ENCODE measurements at regions not wholly inside any gene's neighbourhood (a gene's known extent, or its start where the extent isn't known, plus 50 kb on each side); places are given as distances from the start of the nearest gene placed in this dataset.
"Not testable (repeated sequence)": the region's sequence is repeated elsewhere in the genome, so short reads cannot be mapped to it uniquely, and the experiment has no call there.

- Mint-ChIP-seq H3K27me3 (ENCODE audit: insufficient read depth) (peaks cover 2% of the 10 kb centered on the region), H3K27ac (no peak overlapping the region), H3K9me3 (no peaks in the 10 kb centered on the region), H3K36me3 (ENCODE audit: low read depth) (no peaks in the 10 kb centered on the region), H3K4me3 (no peak overlapping the region), H3K4me1 (ENCODE audit: low read depth) (peaks cover 43% of the 10 kb centered on the region)
- DNase-seq, result no peak
- TF ChIP-seq CTCF (IDR thresholded peaks at IDR 0.05), result no peak
Observed at GRCh38 chr10:5288359-5288758, 76.4 kb upstream of the UCN3 start.

GRCh38 chr10:5289228-5289627 is 75.5 kb upstream of the UCN3 start:
- not testable (repeated sequence) for H3K4me3 Mint-ChIP-seq; H3K27me3 Mint-ChIP-seq (ENCODE audit: insufficient read depth)
- peaks cover 43% of the 10 kb centered on the region for H3K4me1 Mint-ChIP-seq (ENCODE audit: low read depth)

GRCh38 chr10:5291501-5292195 is 73.1 kb upstream of the UCN3 start:
- H3K9me3 Mint-ChIP-seq, result no peaks in the 10 kb centered on the region
- peak overlapping the region; percentile 75 for H3K4me3 Mint-ChIP-seq
- peak; percentile 18; the same call in 1 of the 2 replicates for TF ChIP-seq CTCF (IDR thresholded peaks at IDR 0.05)
- DNase-seq, result peak; percentile 78
- H3K36me3 Mint-ChIP-seq (ENCODE audit: low read depth), result no peaks in the 10 kb centered on the region
- H3K27me3 Mint-ChIP-seq (ENCODE audit: insufficient read depth), result peaks cover 3% of the 10 kb centered on the region; the same call in 1 of the 2 replicates
- H3K27ac Mint-ChIP-seq, result peak overlapping the region; percentile 95
- H3K4me1 Mint-ChIP-seq (ENCODE audit: low read depth), result peaks cover 36% of the 10 kb centered on the region

More at GRCh38 chr10:5289228-5289627, 75.5 kb upstream of the UCN3 start:
- DNase-seq; H3K36me3 Mint-ChIP-seq (ENCODE audit: low read depth); H3K27ac Mint-ChIP-seq; H3K9me3 Mint-ChIP-seq: not testable (repeated sequence)

GRCh38 chr10:5292196-5292735 is 72.5 kb upstream of the UCN3 start:
- Mint-ChIP-seq H3K27ac (peak overlapping the region; percentile 95), H3K4me3 (peak overlapping the region; percentile 75)

GRCh38 chr10:5292970-5293369 is 71.8 kb upstream of the UCN3 start:
- Mint-ChIP-seq H3K27ac (peak overlapping the region; percentile 83), H3K4me1 (ENCODE audit: low read depth) (peaks cover 36% of the 10 kb centered on the region)
- not testable (repeated sequence) for H3K9me3 Mint-ChIP-seq; H3K27me3 Mint-ChIP-seq (ENCODE audit: insufficient read depth); DNase-seq; H3K36me3 Mint-ChIP-seq (ENCODE audit: low read depth); H3K4me3 Mint-ChIP-seq

More at GRCh38 chr10:5292196-5292735, 72.5 kb upstream of the UCN3 start:
- H3K36me3 Mint-ChIP-seq (ENCODE audit: low read depth), result no peaks in the 10 kb centered on the region
- peaks cover 3% of the 10 kb centered on the region; the same call in 1 of the 2 replicates for H3K27me3 Mint-ChIP-seq (ENCODE audit: insufficient read depth)
- DNase-seq, result no peak
- no peaks in the 10 kb centered on the region for H3K9me3 Mint-ChIP-seq
- H3K4me1 Mint-ChIP-seq (ENCODE audit: low read depth), result peaks cover 36% of the 10 kb centered on the region
- no peak for TF ChIP-seq CTCF (IDR thresholded peaks at IDR 0.05)

- peak; percentile 60 for DNase-seq
- Mint-ChIP-seq H3K27ac (peak overlapping the region; percentile 83), H3K36me3 (ENCODE audit: low read depth) (no peaks in the 10 kb centered on the region), H3K27me3 (ENCODE audit: insufficient read depth) (peaks cover 3% of the 10 kb centered on the region; the same call in 1 of the 2 replicates), H3K9me3 (no peaks in the 10 kb centered on the region), H3K4me1 (ENCODE audit: low read depth) (peaks cover 36% of the 10 kb centered on the region), H3K4me3 (peak overlapping the region; percentile 11; the same call in 1 of the 2 replicates)
- peak; percentile 74 for TF ChIP-seq CTCF (IDR thresholded peaks at IDR 0.05)
Observed at GRCh38 chr10:5293691-5294550, 70.8 kb upstream of the UCN3 start.
